DMS79 (cell line): ENCODE measurements at regions not wholly inside any gene's neighbourhood (a gene's known extent, or its start where the extent isn't known, plus 50 kb on each side); places are given as distances from the start of the nearest gene placed in this dataset.
"Not testable (repeated sequence)": the region's sequence is repeated elsewhere in the genome, so short reads cannot be mapped to it uniquely, and the experiment has no call there.

ENCODE experiments used
- DNase-seq: peaks from one replicate; lab custom pipeline; 2025; lab: John Stamatoyannopoulos, UW

- no peak for DNase-seq
Observed at GRCh38 chr1:56267611-56268010, 311.8 kb downstream of the PLPP3 start.

- no peak for DNase-seq
Observed at GRCh38 chr1:56266359-56266758, 313.0 kb downstream of the PLPP3 start.

DNA sequence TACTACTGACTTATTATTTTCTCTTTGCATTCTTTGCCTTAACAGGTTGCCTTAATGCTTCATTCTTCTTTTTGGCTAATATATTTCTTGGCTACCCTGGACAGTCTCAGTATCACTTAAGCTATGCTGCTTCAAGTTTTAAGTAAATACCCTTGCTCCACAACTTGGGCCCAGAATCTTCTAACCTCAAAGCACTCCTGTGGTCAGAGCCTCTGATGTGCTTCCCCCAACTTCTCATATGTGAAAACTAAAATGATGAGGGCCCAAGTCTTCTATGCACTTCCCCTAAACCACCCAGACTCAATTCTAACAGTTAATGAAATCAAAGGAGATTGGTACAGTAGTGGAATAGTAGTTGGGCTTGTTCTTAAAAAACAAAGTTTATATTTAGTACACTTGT, 314.1 kb downstream of the PLPP3 start:
- DNase-seq: no peak

DNA sequence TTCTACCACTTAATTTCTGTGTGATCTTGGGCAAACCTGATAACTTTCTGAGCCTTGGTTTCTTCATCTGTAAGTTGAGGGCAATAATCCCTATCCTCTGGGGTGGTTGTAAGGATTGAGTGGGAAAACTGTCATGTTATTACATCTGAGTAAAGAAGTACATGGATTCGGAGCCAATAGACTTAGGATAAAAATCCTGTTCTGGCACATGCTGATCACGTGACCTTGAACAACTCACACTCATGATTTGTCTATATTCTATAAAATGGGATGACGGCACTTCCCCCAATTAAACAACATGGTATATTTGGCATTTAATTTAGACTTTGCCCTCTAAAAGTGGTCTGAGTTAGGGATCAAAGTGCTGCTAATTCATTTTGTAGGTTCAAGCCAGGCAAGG, 315.5 kb downstream of the PLPP3 start:
- no peak for DNase-seq

- DNase-seq: peak; percentile 22
Observed at GRCh38 chr1:56258371-56258770, 321.0 kb downstream of the PLPP3 start.

DNA sequence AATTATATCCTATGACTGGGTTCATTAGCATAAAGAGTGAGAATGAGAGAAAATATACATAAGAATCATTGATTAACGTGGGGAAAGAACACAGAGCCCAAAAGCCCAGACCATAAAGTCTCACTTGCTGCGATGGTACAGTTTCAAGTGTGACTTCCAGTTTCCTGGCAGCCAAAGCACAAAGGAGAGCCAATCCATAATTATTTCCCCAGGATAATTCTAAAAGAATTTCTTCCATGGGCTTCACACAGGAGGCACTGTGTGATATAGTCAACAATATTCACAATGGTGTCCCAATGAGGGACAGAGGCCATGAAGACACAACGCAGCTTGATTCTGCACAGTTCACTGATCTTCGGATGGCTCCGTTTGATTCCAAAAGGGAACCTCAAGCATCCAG, 321.6 kb downstream of the PLPP3 start:
- no peak for DNase-seq

- no peak for DNase-seq
Observed at GRCh38 chr1:56256153-56257000, 323.0 kb downstream of the PLPP3 start.

DNA sequence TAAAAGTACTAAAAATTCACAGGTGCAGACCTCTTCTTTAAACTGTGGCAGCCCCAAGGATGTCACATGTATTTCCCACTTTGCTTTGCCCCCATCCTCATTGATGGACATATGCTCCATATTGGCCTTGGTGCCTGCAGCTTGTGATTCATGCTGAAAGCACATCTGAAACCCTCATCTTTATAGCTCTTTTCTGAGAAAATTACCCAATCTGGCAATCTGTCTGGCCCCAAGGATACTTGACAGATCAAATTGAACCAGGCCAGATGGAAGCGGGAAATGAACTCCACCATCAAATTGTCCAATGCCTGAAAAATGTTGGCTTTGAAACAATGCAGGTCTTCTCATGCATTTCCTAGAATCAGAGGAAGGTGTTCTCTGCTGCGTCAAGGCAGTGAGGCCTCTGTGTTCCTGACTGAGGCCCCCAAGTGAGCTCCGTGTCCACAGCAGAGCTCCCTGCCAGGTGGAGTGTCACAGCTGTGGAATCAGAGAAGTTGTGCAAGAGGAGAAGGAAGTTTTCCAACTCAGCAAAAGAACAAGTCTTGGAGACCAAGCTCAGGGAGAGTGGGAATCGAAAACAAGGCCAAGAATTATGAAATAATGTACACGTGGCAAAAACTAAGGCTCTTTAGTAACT, 323.7 kb downstream of the PLPP3 start:
- DNase-seq: no peak

GRCh38 chr1:56254130-56254529, 325.2 kb downstream of the PLPP3 start:
- no peak for DNase-seq

GRCh38 chr1:56250809-56251208, 328.6 kb downstream of the PLPP3 start:
- DNase-seq: no peak

GRCh38 chr1:56249234-56249633, 330.1 kb downstream of the PLPP3 start:
- DNase-seq: no peak

DNA sequence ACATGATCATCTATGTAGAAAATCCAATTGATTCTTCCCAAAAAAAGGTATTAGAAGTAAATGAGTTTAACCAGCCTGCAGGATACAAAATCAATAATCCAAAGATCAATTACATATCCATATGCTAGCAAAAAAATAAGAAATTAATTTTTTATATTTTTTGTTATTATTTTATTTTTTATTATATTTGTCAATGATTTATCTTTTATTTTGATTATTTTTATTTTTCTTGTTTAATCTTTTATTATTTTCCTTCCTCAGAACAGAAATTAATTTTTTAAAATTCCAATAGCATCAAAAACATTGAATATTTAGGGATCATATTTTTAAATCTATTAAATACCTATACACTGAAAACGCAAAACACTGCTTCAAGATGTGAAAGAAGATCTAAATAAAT, 331.2 kb downstream of the PLPP3 start:
- no peak for DNase-seq

DNA sequence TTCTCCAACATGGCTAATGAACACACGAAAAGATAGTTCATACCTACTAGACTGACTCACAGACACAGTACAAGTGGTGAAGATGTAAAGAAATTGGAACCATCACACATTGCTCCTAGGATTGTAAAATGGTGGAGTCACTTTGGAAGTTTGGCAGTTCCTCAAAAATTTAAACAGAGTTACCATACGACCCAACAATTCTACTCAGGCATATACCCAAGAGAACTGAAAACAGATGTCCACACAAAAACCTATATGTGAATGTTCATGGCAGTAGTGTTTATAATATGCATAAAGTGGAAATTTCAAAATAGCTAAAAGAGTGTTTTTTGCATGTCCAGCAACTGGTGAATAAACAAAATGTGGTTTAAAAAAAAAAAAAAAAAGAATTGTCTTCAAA, 332.6 kb downstream of the PLPP3 start:
- DNase-seq: not testable (repeated sequence)

GRCh38 chr1:56240400-56240799, 339.0 kb downstream of the PLPP3 start:
- no peak for DNase-seq

GRCh38 chr1:56237491-56238064, 341.8 kb downstream of the PLPP3 start:
- DNase-seq: no peak

DNA sequence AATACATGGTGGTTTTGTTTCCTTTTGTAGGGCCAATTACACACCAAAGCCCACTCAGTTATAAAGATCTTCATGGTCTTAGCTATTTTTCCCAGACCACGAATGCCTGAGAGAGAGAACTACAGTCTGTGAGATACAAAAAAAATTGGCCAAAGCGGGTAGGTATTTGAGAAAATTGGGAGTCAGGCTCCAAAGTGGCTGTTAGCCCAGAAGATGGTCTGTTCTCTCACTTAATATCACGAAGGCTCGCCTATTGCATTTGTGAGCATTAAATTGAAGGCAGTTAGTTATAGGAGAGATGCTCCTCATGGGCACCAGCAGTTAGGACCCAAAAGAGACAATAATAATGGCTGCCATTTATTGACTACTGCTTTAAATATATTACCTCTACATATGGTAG, 342.7 kb downstream of the PLPP3 start:
- no peak for DNase-seq

GRCh38 chr1:56235909-56236510, 343.4 kb downstream of the PLPP3 start:
- DNase-seq: no peak

DNA sequence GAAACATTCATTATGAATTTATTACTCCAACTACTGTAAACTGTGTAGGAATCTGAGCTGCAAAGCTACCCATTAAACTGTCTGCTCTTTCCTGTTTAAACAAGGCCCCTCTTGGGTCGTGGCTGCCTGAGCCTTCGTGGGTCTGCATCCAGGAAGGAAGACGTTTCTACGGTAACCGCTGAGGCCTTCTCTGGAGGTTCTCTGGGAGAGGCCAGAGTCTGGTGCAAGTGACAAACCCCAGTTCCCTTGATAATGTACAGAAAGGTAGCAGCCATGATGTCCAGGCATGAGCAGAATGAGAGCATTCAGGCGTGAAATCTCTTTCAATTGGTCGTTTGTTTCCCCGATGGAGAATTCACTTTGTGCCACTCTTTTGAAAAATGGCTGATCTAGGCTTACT, 350.2 kb downstream of the PLPP3 start:
- no peak for DNase-seq

DNA sequence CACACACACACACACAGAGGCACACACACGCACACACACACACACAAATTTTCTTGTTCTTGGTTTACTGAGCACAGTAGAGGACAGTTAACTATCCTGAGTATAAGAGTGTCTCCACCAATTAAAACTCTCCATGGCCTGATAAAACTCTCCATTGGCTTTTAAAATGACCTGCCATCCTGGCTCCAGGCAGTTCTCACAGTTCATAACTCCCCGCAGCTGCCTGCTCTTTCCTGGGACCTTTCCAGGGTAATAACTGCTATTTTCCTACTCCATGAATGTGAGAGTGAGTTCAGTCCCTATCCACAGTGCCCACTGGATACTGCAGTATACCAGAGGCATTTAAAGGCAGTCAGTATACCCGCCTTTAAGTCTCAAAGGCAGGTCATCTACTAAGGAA, 351.5 kb downstream of the PLPP3 start:
- DNase-seq: no peak

DNA sequence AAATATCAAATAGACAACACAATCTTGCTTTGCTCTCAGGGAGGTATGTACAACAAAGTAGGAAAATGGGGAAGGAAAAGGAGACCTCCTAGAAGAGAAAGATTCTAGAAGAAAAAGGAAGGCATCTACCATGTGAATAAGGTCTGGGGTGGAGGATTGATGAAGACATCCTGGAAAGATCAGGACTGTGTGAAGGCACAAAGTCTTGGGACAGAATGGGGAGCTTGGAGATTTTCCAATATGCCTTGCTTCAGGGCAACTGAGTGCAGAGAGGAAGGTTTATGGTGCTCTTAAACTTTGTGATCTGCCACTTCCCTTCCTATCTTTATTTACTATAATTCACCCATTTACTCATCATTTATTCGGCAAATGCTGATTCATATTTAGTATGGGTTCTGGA, 352.0 kb downstream of the PLPP3 start:
- DNase-seq: no peak

GRCh38 chr1:56225964-56226815, 353.2 kb downstream of the PLPP3 start:
- DNase-seq: no peak

- no peak for DNase-seq
Observed at GRCh38 chr1:56223968-56224367, 355.4 kb downstream of the PLPP3 start.
